K562 (cell line): ENCODE measurements at regions not wholly inside any gene's neighbourhood (a gene's known extent, or its start where the extent isn't known, plus 50 kb on each side); places are given as distances from the start of the nearest gene placed in this dataset.

Source experiments
- ATAC-seq: fragments of 200-7000 bp; cut with Tn5 transposase; 3 replicates; pipeline ENCODE4 v1.9.1; 2020; ENCODE audit warnings: moderate library complexity
- BruUV-seq: library from RNA; stranded (reverse); fragments of 400-500 nt; replicated peaks from 2 replicates; lab custom pipeline; 2021; lab: Mats Ljungman, UMichigan
- CTCF ChIA-PET: fragments of 300-600 bp; formaldehyde crosslinking; extraction: SDS; loops from one replicate; lab custom pipeline; 2021; ENCODE audit warnings: low intra/inter-chr PET ratio; lab: Yijun Ruan, JAX
- POLR2A ChIA-PET: fragments of 300-600, 350-650 bp; sonication (Branson Sonifier 250); formaldehyde crosslinking; extraction: SDS; loops from one replicate; lab custom pipeline; 2021; ENCODE audit warnings: antibody characterized with exemption, inconsistent platforms; lab: Yijun Ruan, JAX
- DNase-seq, 4 experiments: peaks; one replicate each; pipeline versions ENCODE4 v3.0.0 to v3.0.0-alpha.2; 2011 to 2018; ENCODE audit warnings: low spot score in 3 of 4, mixed read lengths in 3 of 4; ENCODE audit errors: extremely low read depth in 1 of 4
- FAIRE-seq: peaks from 2 replicates; lab custom pipeline; 2011; peaks lifted over from hg19 to GRCh38; lab: Jason Lieb, UNC
- H2AFZ ChIP-seq: 2 replicates; pipeline ENCODE4 v1.6.0; 2011; ENCODE audit warnings: low read depth, low read length, control low read depth, inconsistent platforms
- H3K27ac ChIP-seq: fragments of 200-600 bp; 3 replicates; pipeline ENCODE4 v1.8.0; 2011; ENCODE audit warnings: low read depth, mild to moderate bottlenecking, control low read depth, inconsistent platforms, low read length, moderate library complexity, mixed read lengths; ENCODE audit errors: extremely low read depth
- H3K27me3 ChIP-seq, 2 experiments: fragments of 300-600 bp in 1 of 2; 2 replicates in 1 of 2; 3 replicates in 1 of 2; pipeline versions ENCODE4 v1.6.0 to v1.8.0; 2011; ENCODE audit warnings: inconsistent platforms in 2 of 2, low read length in 2 of 2, mild to moderate bottlenecking in 1 of 2, mixed read lengths in 1 of 2, moderate library complexity in 1 of 2; ENCODE audit not compliant: control insufficient read depth in 2 of 2, insufficient read depth in 2 of 2
- H3K36me3 ChIP-seq: fragments of 300-600 bp; 3 replicates; pipeline ENCODE4 v1.8.0; 2011; ENCODE audit warnings: mild to moderate bottlenecking, low read length, inconsistent platforms; ENCODE audit not compliant: control insufficient read depth, insufficient read depth
- H3K4me1 ChIP-seq, 2 experiments: fragments of 200-600 bp in 1 of 2; replicated peaks in 1 of 2; 2 replicates in 1 of 2; 3 replicates in 1 of 2; pipeline versions ENCODE4 v1.5.1 to v1.8.0; 2011; ENCODE audit warnings: inconsistent platforms in 2 of 2, low read length in 2 of 2, mild to moderate bottlenecking in 1 of 2, mixed read lengths in 1 of 2, moderate library complexity in 1 of 2; ENCODE audit not compliant: control insufficient read depth in 2 of 2, insufficient read depth in 2 of 2
- H3K4me2 ChIP-seq: 2 replicates; pipeline ENCODE4 v1.6.1; 2011; ENCODE audit warnings: low read length, control low read depth, inconsistent platforms, mixed read lengths; ENCODE audit not compliant: insufficient read depth
- H3K4me3 ChIP-seq: fragments of 200-600 bp; sonication (generic), shearing (Covaris generic); 2 replicates; pipeline ENCODE4 v1.5.1; 2016; ENCODE audit warnings: control low read depth, inconsistent platforms
- H3K79me2 ChIP-seq: fragments of 200-600 bp; 3 replicates; pipeline ENCODE4 v1.8.0; 2011; ENCODE audit warnings: low read length, inconsistent platforms; ENCODE audit not compliant: control insufficient read depth, insufficient read depth
- H3K9ac ChIP-seq, 2 experiments: 2 replicates each; pipeline versions ENCODE4 v1.6.0 to v1.6.1; 2011; ENCODE audit warnings: low read depth in 2 of 2, low read length in 2 of 2, control low read depth in 1 of 2, inconsistent platforms in 1 of 2, mild to moderate bottlenecking in 1 of 2, mixed read lengths in 1 of 2; ENCODE audit not compliant: insufficient read depth in 1 of 2
- H3K9me1 ChIP-seq: one replicate; pipeline ENCODE4 v1.6.0; 2011; ENCODE audit warnings: inconsistent platforms, mild to moderate bottlenecking, low read length, moderate library complexity; ENCODE audit not compliant: control insufficient read depth, insufficient read depth
- H3K9me3 ChIP-seq: replicated peaks from 2 replicates; pipeline ENCODE4 v1.5.1; 2011; ENCODE audit warnings: low read depth, low read length, inconsistent platforms; ENCODE audit not compliant: control insufficient read depth, insufficient read depth
- H4K20me1 ChIP-seq: replicated peaks from 2 replicates; pipeline ENCODE4 v1.6.1; 2011; ENCODE audit warnings: low read length, inconsistent platforms, mixed read lengths; ENCODE audit not compliant: control insufficient read depth, insufficient read depth
- ZNF354B ChIP-seq: fragments of 250-450 bp; sonication (Bioruptor Pico); IDR thresholded peaks from 2 replicates; pipeline ENCODE4 v1.4.0; 2020
- ZNF766 ChIP-seq: fragments of 200-800 bp; sonication (Bioruptor generic); conservative IDR thresholded peaks from 2 replicates; pipeline ENCODE4 v1.6.1; 2016; ENCODE audit warnings: missing genetic modification characterization, missing compliant biosample characterization
- WGBS: fragments of 100-300 bp; shearing (Covaris generic); methylation state at CpG from one replicate; pipeline ENCODE4 v1.1.6; 2016; ENCODE audit warnings: low coverage, mixed read lengths; ENCODE audit not compliant: insufficient coverage; ENCODE audit errors: missing lambda C conversion rate; 5-methylcytosine and 5-hydroxymethylcytosine counted together
- in situ Hi-C: fragments of 300-500 bp; cut with MboI; formaldehyde crosslinking; loops from 4 replicates; pipeline ENCODE4 v1.15.0; 2018; ENCODE audit warnings: inconsistent platforms, mixed read lengths
- intact Hi-C: fragments of 100-400 bp; cut with micrococcal nuclease; formaldehyde crosslinking; loops from 2 replicates; pipeline ENCODE4 v1.14.2; 2022
- TF ChIP-seq, protein P1 (sequence below): fragments of 450-650 bp; IDR thresholded peaks from 2 replicates; pipeline ENCODE4 v1.6.1; 2016; ENCODE audit warnings: mild to moderate bottlenecking
- TF ChIP-seq, protein P2 (sequence below): fragments of 250-450 bp; sonication (Bioruptor Pico); IDR thresholded peaks from 2 replicates; pipeline ENCODE4 v1.4.0; 2020
- TF ChIP-seq, protein P3 (sequence below): fragments of 250-450 bp; sonication (Bioruptor Pico); IDR thresholded peaks from 2 replicates; pipeline ENCODE4 v1.4.0; 2020; ENCODE audit warnings: borderline replicate concordance

DNA sequence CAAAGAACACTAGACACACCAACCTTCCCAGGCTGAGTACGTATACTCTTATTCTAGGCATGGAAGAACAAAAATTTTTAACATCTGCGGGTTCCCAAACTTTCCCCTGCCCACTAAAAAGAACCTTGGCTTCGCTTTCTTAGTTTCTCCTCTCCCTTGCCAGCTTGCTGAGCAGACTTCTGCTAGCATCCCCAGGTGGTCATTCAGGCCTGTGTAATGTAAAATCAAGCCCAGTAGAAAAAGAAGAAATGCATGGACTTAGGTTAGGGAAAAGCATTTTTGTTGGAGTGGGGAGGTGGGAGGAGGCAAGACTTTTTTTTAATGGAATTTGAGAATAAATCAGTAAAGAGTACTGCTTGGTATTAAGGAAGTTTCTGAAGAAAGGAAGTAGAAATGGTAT, 331.0 kb upstream of the TLE4 start:
- POLR2A ChIA-PET = no interaction called here
- no peaks in the 10 kb centered on the region for H3K4me1 ChIP-seq
- H3K9me3 ChIP-seq = no peaks in the 10 kb centered on the region
- ATAC-seq (no peak), DNase-seq (no peak), FAIRE-seq (no peak)
- H3K9me1 ChIP-seq = no peaks in the 10 kb centered on the region
- no peak overlapping the region for H3K9ac ChIP-seq
- WGBS = 7% methylated on average over 2 of the region's 3 CpGs
- H3K4me2 ChIP-seq = no peak overlapping the region
- no peaks in the 10 kb centered on the region for H3K79me2 ChIP-seq
- no peak overlapping the region for H3K4me3 ChIP-seq
- intact Hi-C loops = no loop called here
- H3K27me3 ChIP-seq = no peaks in the 10 kb centered on the region
- CTCF ChIA-PET = no interaction called here
- no peak overlapping the region for H3K27ac ChIP-seq
- H3K36me3 ChIP-seq = no peaks in the 10 kb centered on the region
- no peak overlapping the region for H2AFZ ChIP-seq
- in situ Hi-C loops = no loop called here
- BruUV-seq = no TSS peak
- no peaks in the 10 kb centered on the region for H4K20me1 ChIP-seq
- TF ChIP-seq, protein P1, sequence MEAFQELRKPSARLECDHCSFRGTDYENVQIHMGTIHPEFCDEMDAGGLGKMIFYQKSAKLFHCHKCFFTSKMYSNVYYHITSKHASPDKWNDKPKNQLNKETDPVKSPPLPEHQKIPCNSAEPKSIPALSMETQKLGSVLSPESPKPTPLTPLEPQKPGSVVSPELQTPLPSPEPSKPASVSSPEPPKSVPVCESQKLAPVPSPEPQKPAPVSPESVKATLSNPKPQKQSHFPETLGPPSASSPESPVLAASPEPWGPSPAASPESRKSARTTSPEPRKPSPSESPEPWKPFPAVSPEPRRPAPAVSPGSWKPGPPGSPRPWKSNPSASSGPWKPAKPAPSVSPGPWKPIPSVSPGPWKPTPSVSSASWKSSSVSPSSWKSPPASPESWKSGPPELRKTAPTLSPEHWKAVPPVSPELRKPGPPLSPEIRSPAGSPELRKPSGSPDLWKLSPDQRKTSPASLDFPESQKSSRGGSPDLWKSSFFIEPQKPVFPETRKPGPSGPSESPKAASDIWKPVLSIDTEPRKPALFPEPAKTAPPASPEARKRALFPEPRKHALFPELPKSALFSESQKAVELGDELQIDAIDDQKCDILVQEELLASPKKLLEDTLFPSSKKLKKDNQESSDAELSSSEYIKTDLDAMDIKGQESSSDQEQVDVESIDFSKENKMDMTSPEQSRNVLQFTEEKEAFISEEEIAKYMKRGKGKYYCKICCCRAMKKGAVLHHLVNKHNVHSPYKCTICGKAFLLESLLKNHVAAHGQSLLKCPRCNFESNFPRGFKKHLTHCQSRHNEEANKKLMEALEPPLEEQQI = no peak
- no peak for TF ChIP-seq ZNF354B (CRISPR knock-in tag)
- no peak for TF ChIP-seq ZNF766 (CRISPR knock-in tag)
- TF ChIP-seq, protein P2, sequence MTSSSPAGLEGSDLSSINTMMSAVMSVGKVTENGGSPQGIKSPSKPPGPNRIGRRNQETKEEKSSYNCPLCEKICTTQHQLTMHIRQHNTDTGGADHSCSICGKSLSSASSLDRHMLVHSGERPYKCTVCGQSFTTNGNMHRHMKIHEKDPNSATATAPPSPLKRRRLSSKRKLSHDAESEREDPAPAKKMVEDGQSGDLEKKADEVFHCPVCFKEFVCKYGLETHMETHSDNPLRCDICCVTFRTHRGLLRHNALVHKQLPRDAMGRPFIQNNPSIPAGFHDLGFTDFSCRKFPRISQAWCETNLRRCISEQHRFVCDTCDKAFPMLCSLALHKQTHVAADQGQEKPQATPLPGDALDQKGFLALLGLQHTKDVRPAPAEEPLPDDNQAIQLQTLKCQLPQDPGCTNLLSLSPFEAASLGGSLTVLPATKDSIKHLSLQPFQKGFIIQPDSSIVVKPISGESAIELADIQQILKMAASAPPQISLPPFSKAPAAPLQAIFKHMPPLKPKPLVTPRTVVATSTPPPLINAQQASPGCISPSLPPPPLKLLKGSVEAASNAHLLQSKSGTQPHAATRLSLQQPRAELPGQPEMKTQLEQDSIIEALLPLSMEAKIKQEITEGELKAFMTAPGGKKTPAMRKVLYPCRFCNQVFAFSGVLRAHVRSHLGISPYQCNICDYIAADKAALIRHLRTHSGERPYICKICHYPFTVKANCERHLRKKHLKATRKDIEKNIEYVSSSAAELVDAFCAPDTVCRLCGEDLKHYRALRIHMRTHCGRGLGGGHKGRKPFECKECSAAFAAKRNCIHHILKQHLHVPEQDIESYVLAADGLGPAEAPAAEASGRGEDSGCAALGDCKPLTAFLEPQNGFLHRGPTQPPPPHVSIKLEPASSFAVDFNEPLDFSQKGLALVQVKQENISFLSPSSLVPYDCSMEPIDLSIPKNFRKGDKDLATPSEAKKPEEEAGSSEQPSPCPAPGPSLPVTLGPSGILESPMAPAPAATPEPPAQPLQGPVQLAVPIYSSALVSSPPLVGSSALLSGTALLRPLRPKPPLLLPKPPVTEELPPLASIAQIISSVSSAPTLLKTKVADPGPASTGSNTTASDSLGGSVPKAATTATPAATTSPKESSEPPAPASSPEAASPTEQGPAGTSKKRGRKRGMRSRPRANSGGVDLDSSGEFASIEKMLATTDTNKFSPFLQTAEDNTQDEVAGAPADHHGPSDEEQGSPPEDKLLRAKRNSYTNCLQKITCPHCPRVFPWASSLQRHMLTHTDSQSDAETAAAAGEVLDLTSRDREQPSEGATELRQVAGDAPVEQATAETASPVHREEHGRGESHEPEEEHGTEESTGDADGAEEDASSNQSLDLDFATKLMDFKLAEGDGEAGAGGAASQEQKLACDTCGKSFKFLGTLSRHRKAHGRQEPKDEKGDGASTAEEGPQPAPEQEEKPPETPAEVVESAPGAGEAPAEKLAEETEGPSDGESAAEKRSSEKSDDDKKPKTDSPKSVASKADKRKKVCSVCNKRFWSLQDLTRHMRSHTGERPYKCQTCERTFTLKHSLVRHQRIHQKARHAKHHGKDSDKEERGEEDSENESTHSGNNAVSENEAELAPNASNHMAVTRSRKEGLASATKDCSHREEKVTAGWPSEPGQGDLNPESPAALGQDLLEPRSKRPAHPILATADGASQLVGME (CRISPR knock-in tag) = no peak
- TF ChIP-seq, protein P3, sequence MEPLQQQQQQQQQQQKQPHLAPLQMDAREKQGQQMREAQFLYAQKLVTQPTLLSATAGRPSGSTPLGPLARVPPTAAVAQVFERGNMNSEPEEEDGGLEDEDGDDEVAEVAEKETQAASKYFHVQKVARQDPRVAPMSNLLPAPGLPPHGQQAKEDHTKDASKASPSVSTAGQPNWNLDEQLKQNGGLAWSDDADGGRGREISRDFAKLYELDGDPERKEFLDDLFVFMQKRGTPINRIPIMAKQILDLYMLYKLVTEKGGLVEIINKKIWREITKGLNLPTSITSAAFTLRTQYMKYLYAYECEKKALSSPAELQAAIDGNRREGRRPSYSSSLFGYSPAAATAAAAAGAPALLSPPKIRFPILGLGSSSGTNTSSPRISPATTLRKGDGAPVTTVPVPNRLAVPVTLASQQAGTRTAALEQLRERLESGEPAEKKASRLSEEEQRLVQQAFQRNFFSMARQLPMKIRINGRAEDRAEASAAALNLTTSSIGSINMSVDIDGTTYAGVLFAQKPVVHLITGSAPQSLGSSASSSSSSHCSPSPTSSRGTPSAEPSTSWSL (CRISPR knock-in tag) = no peak
